ENCODE measurements at regions not wholly inside any gene's neighbourhood (a gene's known extent, or its start where the extent isn't known, plus 50 kb on each side); places are given as distances from the start of the nearest gene placed in this dataset.

DNA sequence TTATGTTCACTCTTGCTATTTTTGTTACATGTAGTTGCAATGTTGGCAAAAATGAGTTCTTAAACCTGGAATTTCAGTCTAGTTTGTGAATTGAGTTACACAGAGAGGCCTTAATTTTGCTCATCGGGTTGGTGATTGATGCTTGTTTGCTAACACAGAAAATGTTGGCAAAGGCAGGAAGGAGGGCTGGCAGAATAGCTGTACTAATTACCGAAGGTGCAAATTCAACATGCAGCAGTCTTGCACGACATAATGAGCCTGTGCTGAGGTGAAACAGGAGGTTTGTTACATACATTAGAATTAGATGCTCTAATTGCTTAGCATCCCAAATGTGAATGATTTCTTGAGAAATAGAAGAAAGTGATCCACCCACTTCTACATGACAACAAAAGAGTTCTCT lies 475.0 kb upstream of the TOM1L1 start:
- no TSS peak for BruUV-seq (replicated peaks)
- no peaks in the 10 kb centered on the region for H3K4me1 Mint-ChIP-seq (ENCODE audit: insufficient read depth, unreplicated experiment)

DNA sequence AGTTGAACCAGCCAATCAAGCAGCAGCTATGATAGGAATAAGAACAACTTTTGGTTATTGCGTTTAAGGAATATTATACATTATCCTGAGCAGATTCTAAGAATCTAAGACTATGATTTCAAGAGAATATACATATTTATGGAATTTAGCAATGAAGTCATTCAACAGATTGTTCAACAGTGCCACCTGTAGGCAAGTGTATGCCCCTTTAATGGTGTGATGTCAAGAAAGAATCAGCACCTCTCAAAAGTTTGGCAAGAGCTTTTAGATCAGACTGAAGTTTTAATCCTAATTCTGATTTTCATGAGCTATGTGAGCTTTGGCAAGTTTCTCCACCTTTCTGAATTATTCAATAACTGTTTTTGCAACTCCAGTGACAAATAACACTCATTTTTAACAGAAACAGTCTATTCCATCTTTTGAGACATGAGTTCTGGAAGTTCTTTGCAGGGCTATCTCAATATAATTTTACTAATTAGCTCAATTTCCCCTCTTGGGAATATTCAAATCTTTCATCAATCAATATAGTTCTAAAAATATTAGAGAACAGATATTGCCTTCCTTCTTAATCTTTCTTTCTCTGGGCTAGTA lies 474.3 kb upstream of the TOM1L1 start:
- peak; percentile 24 for DNase-seq (ENCODE audit: unreplicated experiment)
- CTCF ChIA-PET = interaction anchor here (0.5 to 2.2 kb wide), 33 partner anchors 8 to 1855 kb away, joined by 3 to 15 read pairs (median 4); no protein-coding TSS in a partner anchor
- TF ChIP-seq CTCF (IDR thresholded peaks at IDR 0.05; ENCODE audit: unreplicated experiment) = peak; percentile 60
- no TSS peak for BruUV-seq (replicated peaks)
- no peaks in the 10 kb centered on the region for H3K9me3 Mint-ChIP-seq (ENCODE audit: unreplicated experiment)
- no peaks in the 10 kb centered on the region for H3K36me3 Mint-ChIP-seq (ENCODE audit: insufficient read depth, unreplicated experiment)
- POLR2A ChIA-PET = interaction anchor here (0.6 kb wide), 1 partner anchor 54 kb away, joined by 4 read pairs; no protein-coding TSS in a partner anchor
- H3K4me3 Mint-ChIP-seq (ENCODE audit: unreplicated experiment) = no peak overlapping the region
- H3K27me3 Mint-ChIP-seq (ENCODE audit: insufficient read depth, unreplicated experiment) = no peaks in the 10 kb centered on the region
- no peak overlapping the region for H3K27ac Mint-ChIP-seq (ENCODE audit: low read depth, unreplicated experiment)
- intact Hi-C loops (cut with micrococcal nuclease) = loop anchor here (1.0 to 5.0 kb wide), 4 partner anchors 254 to 1394 kb away; no protein-coding TSS in a partner anchor
- H3K4me1 Mint-ChIP-seq (ENCODE audit: insufficient read depth, unreplicated experiment) = no peaks in the 10 kb centered on the region

More for the DNA sequence above, 475.0 kb upstream of the TOM1L1 start:
- Mint-ChIP-seq H3K4me3 (ENCODE audit: unreplicated experiment) (no peak overlapping the region), H3K36me3 (ENCODE audit: insufficient read depth, unreplicated experiment) (no peaks in the 10 kb centered on the region), H3K9me3 (ENCODE audit: unreplicated experiment) (no peaks in the 10 kb centered on the region), H3K27me3 (ENCODE audit: insufficient read depth, unreplicated experiment) (no peaks in the 10 kb centered on the region), H3K27ac (ENCODE audit: low read depth, unreplicated experiment) (no peak overlapping the region)
- ChIA-PET CTCF (interaction anchor here (0.6 to 2.2 kb wide), 7 partner anchors 10 to 1854 kb away, joined by 3 to 15 read pairs (median 4); no protein-coding TSS in a partner anchor), POLR2A (no interaction called here)
- TF ChIP-seq CTCF (IDR thresholded peaks at IDR 0.05; ENCODE audit: unreplicated experiment) = no peak
- no peak for DNase-seq (ENCODE audit: unreplicated experiment)
- intact Hi-C loops (cut with micrococcal nuclease) = loop anchor here (1.0 to 5.0 kb wide), 4 partner anchors 253 to 1393 kb away; no protein-coding TSS in a partner anchor

DNA sequence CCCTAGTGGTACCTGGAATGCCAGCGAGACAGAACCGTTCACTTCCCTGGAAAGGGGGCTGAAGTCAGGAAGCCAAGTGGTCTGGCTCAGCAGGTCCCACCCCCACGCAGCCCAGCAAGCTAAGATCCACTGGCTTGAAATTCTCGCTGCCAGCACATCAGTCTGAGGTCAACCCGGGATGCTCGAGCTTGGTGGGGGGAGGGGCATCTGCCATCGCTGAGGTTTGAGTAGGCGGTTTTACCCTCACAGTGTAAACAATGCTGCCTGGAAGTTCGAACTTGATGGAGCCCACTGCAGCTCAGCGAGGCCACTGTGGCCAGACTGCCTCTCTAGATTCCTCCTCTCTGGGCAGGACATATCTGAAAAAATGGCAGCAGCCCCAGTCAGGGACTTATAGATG lies 464.7 kb upstream of the TOM1L1 start:
- intact Hi-C loops (cut with micrococcal nuclease) = no loop called here
- H3K4me3 Mint-ChIP-seq (ENCODE audit: unreplicated experiment) = no peak overlapping the region
- no peak for DNase-seq (ENCODE audit: unreplicated experiment)
- no peaks in the 10 kb centered on the region for H3K4me1 Mint-ChIP-seq (ENCODE audit: insufficient read depth, unreplicated experiment)
- H3K36me3 Mint-ChIP-seq (ENCODE audit: insufficient read depth, unreplicated experiment) = no peaks in the 10 kb centered on the region
- no peak for TF ChIP-seq CTCF (IDR thresholded peaks at IDR 0.05; ENCODE audit: unreplicated experiment)
- no peaks in the 10 kb centered on the region for H3K27me3 Mint-ChIP-seq (ENCODE audit: insufficient read depth, unreplicated experiment)
- BruUV-seq (replicated peaks) = no TSS peak
- ChIA-PET POLR2A (interaction anchor here (0.9 kb wide), 1 partner anchor 52 kb away, joined by 3 read pairs; no protein-coding TSS in a partner anchor), CTCF (interaction anchor here (2.6 kb wide), 1 partner anchor 10 kb away, joined by 15 read pairs; no protein-coding TSS in a partner anchor)
- H3K9me3 Mint-ChIP-seq (ENCODE audit: unreplicated experiment) = peaks cover 9% of the 10 kb centered on the region
- no peak overlapping the region for H3K27ac Mint-ChIP-seq (ENCODE audit: low read depth, unreplicated experiment)

GRCh38 chr17:54439816-54440215 lies 460.8 kb upstream of the TOM1L1 start:
- CTCF ChIA-PET = interaction anchor here (0.6 kb wide), 1 partner anchor 338 kb away, joined by 4 read pairs; no protein-coding TSS in a partner anchor
- no peak overlapping the region for H3K27ac Mint-ChIP-seq (ENCODE audit: low read depth, unreplicated experiment)
- BruUV-seq (replicated peaks) = no TSS peak

More at GRCh38 chr17:54439816-54440215, 460.8 kb upstream of the TOM1L1 start:
- no peak for TF ChIP-seq CTCF (IDR thresholded peaks at IDR 0.05; ENCODE audit: unreplicated experiment)
- Mint-ChIP-seq H3K9me3 (ENCODE audit: unreplicated experiment) (peaks cover 9% of the 10 kb centered on the region), H3K27me3 (ENCODE audit: insufficient read depth, unreplicated experiment) (no peaks in the 10 kb centered on the region), H3K36me3 (ENCODE audit: insufficient read depth, unreplicated experiment) (no peaks in the 10 kb centered on the region), H3K4me3 (ENCODE audit: unreplicated experiment) (no peak overlapping the region), H3K4me1 (ENCODE audit: insufficient read depth, unreplicated experiment) (no peaks in the 10 kb centered on the region)
- intact Hi-C loops (cut with micrococcal nuclease) = no loop called here
- DNase-seq (ENCODE audit: unreplicated experiment) = no peak
- POLR2A ChIA-PET = no interaction called here

Data from MCF 10A (cell line).